NCI-H1694 treated with DMSO at 0.1 percent for 48 hours (cell line): ENCODE measurements at regions not wholly inside any gene's neighbourhood (a gene's known extent, or its start where the extent isn't known, plus 50 kb on each side); places are given as distances from the start of the nearest gene placed in this dataset.

ENCODE experiments used
- DNase-seq: peaks from one replicate; lab custom pipeline; 2025; lab: John Stamatoyannopoulos, UW

GRCh38 chr4:22103768-22104167 is 155.2 kb upstream of the KCNIP4 start:
- DNase-seq: no peak

DNA sequence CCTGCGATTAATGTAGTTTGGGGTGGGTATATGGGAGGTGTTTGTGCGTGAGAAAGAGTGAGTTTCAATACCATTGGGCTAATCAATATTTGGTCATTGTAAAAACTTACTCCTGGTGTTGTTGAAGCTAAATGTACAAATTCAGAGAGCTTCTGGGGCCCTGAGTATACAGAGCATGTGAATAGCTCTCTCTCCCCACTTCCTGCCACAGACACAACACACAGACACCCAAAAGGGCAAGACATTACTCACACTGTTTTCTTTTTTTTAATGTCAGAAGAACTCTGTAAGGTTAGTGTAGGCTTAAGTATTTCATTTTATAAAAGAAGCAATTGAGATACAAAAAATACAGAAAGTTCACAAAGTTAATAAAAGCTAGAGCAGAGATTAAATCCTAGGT is 151.3 kb upstream of the KCNIP4 start:
- DNase-seq: no peak

- DNase-seq: no peak
Measured at GRCh38 chr4:22097596-22097995, 149.0 kb upstream of the KCNIP4 start.

- DNase-seq: no peak
Measured at GRCh38 chr4:22094217-22094616, 145.6 kb upstream of the KCNIP4 start.

- DNase-seq: no peak
Measured at GRCh38 chr4:22093126-22093525, 144.6 kb upstream of the KCNIP4 start.

DNA sequence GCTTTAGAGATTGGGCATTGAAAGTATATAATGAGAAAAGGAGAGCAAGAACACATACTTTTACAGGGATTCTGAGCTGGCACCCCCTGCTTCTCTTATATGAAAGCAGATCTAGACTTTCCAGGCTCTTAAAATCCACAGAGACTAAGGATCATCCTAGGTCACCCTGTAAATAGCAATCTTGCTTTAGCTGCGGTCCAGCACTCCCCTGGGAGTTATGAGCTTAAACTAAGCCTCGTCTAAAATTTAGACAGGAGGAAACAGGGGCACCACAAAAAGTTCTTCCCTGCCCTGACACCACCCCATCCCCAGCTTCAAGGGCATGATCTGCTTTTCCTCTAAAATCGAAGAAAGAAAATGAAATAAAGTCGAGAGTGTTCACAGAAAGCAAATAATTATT is 143.3 kb upstream of the KCNIP4 start:
- no peak for DNase-seq

DNA sequence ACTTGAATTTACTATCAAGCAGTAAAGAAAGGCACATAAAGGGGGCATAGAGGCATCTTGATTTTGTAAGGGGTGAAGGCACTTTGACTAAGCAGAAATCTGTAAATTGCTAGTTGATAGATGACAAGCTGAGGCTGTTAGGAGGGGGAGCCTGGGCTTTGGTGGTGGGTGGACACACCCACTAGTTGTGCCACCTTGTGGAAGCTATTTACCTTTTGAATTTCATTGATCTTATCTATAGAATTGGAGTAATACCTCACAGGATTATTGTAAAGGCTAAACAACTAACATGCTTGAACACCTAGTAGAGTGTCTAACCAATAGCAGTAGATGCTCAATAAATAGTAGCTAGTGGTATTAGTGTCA is 142.8 kb upstream of the KCNIP4 start:
- no peak for DNase-seq

- DNase-seq: no peak
Measured at GRCh38 chr4:22090661-22091351, 142.2 kb upstream of the KCNIP4 start.

- no peak for DNase-seq
Measured at GRCh38 chr4:22077571-22077970, 129.0 kb upstream of the KCNIP4 start.

DNA sequence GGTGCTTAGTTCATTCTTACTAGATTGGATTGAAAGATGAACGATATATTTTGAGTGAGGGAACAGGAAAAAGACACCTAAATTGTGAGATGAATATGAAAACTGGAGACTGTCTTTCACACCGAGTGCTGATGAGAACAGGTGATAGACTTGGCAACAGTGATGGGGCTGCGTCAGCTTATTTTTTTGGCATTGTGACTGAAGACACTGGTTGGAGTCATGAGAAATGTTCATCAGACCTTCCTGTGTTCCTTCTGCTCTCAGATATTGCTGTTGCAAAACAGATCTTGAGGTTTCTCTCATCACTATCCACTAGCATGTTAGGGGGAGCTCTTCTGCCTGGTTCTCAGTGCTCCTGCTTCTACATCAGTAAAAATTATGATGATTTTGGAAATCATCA is 124.2 kb upstream of the KCNIP4 start:
- DNase-seq: no peak

- DNase-seq: no peak
Measured at GRCh38 chr4:22072240-22072639, 123.7 kb upstream of the KCNIP4 start.

DNA sequence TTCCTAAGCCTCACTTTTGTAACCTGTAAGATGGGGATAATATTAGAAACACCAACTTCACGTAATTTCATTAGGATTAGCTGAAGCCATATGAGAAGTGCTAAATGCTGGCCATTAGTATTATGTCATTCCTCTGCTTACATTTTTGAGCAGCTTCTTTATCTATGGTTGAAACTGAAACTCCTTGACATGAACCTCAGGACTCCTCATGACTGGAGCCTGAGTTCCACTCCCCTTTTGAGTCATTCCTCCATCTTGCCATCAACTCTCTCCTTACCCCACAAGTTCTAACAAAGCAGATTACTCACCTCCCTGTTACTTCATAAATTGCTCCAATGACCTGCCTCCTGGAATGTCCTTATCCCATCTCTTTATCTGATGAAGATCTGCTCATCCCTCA is 123.2 kb upstream of the KCNIP4 start:
- DNase-seq: no peak

DNA sequence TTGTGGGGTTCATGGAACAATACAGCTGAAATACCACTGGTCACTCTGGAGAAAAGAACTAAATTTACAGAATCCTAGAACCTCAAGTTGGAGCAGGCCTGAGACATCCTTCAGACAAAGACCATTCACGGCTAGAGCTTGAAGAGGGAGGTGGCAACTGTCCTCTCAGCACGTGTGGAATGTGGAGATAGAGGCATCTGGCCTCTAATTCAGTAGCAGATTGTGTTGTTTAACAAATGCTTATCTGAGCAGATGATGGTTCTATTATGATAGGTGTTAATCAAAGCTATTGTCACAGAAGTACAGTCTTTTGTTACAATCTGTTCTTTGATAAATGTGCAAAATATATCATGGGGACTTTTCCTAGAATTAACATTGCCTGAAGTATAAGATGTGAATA is 121.7 kb upstream of the KCNIP4 start:
- DNase-seq: no peak

DNA sequence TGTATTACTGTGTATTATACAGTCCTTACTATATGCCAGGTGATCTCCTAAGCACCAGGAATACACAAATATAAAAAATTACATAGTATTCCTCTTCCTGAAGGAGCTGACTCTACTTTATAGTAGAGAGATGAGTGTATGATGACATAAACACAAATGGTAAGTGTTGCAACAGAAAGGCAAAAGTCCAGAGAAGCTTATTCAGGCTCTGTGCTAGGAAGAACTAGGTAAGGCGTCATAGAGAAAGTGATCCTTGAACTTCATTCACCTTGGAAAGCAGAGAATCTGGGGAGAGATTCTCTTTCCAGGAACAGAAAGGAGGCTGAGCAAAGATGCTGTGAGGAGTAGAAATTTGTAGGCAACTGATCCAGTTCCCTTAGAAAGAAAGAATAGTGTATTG is 115.0 kb upstream of the KCNIP4 start:
- DNase-seq: no peak

DNA sequence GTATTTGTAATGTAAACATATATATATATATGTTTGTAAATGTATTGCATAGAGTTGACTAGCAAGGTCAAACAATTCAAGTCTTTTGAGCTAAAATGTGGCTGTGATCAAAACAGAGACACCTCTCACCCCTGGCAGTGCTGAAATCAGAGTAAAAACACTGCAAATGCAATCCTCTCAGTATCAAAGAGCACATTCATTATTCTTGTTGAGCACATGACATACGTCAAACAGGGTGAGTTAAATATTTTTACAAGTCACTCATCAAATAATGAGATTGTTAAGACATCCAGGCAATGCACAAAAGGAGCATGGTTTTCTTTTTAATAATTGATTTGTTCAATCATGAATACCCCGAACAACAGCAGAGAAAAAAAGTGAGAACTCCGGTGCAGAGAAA is 114.1 kb upstream of the KCNIP4 start:
- DNase-seq: no peak

DNA sequence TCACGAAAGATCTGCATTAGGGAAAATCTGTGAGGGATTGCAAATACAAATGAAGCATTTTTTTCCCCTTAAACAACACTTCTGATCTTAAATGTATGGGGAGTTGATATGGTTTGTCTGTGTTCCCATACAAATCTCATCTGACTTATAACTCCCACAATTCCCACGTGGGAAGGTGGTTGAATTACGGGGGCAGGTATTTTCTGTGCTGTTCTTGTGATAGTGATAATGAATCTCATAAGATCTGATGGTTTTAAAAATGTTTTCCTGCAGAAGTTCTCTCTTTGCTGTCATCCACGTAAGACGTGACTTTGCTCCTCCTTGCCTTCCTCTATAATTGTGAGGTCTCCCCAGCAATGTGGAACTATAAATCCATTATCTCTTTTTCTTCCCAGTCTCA is 107.4 kb upstream of the KCNIP4 start:
- DNase-seq: no peak

- no peak for DNase-seq
Measured at GRCh38 chr4:22052076-22052475, 103.5 kb upstream of the KCNIP4 start.

DNA sequence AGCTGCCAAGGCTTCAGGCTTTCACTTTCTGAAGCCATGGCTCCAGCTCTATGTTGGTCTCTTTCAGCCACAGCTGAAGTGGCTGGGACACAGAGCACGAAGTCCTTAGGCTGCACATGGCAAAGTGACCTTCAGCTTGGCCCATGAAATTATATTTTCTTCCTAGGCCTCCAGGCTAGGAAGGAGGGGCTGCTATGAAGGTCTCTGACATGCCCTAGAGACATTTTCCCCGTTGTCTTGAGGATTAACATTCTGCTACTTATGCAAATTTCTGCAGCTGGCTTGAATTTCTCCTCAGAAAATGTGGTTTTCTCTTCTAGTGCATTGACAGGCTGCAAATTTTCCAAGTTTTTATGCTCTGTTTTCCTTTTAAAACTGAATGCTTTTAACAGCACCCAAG is 99.8 kb upstream of the KCNIP4 start:
- DNase-seq: no peak

DNA sequence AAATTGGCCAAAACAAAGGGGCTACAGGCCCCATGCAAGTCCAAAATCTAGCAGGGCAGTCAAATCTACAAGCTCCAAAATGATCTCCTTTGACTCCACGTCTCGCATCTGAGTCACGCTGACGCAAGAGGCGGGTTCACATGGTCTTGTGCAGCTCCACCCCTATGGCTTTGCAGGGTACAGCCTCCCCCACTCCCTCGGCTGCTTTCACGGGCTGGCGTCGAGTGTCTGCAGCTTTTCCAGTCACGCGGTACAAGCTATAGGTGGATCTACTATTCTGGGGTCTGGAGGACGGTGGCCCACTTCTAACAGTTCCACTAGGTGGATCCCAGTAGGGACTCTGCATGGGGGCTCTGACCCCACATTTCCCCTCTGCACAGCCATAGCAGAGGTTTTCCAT is 99.2 kb upstream of the KCNIP4 start:
- DNase-seq: no peak

DNA sequence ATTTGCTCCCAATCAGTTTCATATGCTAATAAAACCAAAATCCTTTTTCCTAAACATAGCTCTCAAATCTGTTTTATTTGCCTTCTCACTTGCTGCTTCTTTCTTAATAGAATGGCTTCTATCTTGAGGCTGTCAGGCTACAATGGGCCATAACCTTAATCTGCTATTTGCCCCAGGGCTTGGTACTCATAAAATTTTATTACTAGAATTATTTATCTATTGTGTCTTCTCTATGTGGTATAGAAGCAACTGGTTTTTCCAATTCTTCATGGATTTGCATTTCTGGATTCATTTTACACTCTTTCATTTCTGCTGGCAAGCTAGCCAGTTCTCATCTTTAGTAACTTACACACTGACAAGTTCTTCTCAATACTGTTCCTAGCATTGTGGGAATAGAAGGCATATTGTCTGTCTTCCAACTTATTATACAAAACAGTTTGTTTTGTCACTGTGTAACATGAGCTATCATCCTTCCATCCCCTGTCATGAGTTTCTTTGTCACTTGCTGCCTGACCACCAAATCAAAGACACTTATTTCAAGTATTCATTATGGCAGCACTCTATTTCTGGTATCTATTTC is 96.6 kb upstream of the KCNIP4 start:
- no peak for DNase-seq

- DNase-seq: no peak
Measured at GRCh38 chr4:22031423-22031822, 82.9 kb upstream of the KCNIP4 start.

DNA sequence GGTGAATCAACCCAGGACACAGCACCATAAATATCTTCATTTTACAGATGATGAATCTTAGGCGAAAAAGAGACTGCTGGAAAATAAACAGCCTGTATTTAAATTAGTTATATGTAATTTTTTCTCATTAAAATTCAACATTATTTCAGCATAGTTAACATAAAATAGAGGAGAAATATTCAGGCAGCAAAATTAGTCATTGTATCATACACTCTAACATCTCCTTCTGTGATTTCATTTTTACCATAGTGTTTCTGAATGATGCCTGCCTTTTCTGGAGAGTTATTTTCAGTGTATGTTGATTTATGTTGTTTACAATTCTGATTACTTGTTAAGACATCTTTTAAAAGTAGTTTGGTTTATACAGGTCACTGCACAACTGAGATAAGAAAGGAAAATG is 82.3 kb upstream of the KCNIP4 start:
- DNase-seq: no peak

DNA sequence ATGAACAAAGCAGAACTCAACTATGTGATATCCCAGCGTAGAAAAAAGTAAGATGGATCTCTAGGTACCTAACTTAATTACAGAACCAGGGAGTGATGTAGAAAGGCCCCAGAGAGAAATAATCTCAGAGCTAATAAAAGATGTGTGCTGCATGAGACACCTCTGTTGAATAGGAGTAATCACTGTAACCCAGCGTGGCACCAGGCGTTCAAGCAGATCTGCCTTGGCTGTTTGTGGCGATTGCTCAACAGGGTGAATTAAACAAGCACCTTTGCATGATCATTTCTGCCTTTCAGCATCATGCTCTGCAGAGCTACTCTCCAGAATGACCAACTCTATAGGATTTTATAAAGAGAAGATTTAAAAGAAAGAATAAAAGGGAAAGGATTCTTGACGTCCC is 81.7 kb upstream of the KCNIP4 start:
- no peak for DNase-seq

DNA sequence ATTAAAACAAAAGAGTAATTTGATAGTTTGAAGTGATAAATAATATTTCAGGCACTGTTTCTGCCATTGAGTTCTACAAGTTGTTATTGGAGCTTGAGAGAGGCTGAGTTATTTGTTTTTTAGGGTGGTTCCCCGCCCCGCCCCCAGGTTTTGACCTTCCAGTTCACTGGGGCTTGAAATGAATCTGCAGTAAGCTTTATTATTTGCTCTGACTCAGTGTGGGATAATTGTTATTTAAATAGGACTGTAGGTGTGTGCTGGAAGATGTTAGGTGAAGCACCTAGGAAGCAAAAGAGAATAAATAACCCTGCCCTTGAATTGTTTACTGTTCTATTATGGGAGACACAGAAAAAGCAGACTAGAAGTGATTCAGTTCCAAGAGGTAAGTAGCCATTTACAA is 81.2 kb upstream of the KCNIP4 start:
- no peak for DNase-seq
